DND-41 (cell line): ENCODE measurements at regions not wholly inside any gene's neighbourhood (a gene's known extent, or its start where the extent isn't known, plus 50 kb on each side); places are given as distances from the start of the nearest gene placed in this dataset.

Source experiments
- CTCF ChIP-seq: IDR thresholded peaks from 2 replicates; pipeline ENCODE4 v1.5.1; 2012; ENCODE audit warnings: borderline replicate concordance, low read length, moderate library complexity, mild to moderate bottlenecking; ENCODE audit not compliant: poor library complexity, severe bottlenecking; ENCODE audit errors: extremely low read depth
- EZH2 ChIP-seq: IDR thresholded peaks from 3 replicates; pipeline ENCODE4 v1.6.1; 2012; ENCODE audit warnings: borderline replicate concordance, low read depth, mild to moderate bottlenecking, moderate library complexity, low read length, inconsistent platforms; ENCODE audit not compliant: severe bottlenecking

- no peak for TF ChIP-seq CTCF
- no peak for TF ChIP-seq EZH2
These were observed 528.7 kb upstream of the TGFBR2 start for GRCh38 chr3:30077746-30078145.
